ENCODE measurements at regions not wholly inside any gene's neighbourhood (a gene's known extent, or its start where the extent isn't known, plus 50 kb on each side); places are given as distances from the start of the nearest gene placed in this dataset.

GRCh38 chr2:138324068-138324771, 177.3 kb upstream of the SPOPL start:
- no peak for TF ChIP-seq POLR2AphosphoS5 (IDR thresholded peaks at IDR 0.05; ENCODE audit: borderline replicate concordance, low read depth, low read length)
- no peak for TF ChIP-seq FOXP2 (optimal IDR thresholded peaks at IDR 0.05; ENCODE audit: control extremely low read depth, extremely low read length, insufficient read depth)

All from SK-N-MC (cell line).